SU-DHL-6 (cell line): ENCODE measurements at regions not wholly inside any gene's neighbourhood (a gene's known extent, or its start where the extent isn't known, plus 50 kb on each side); places are given as distances from the start of the nearest gene placed in this dataset.

ENCODE experiments used
- H2AFZ ChIP-seq: fragments of 200-600 bp; sonication (generic); 2 replicates; pipeline ENCODE4 v1.6.1; 2014; ENCODE audit warnings: low read depth, mild to moderate bottlenecking, moderate library complexity, mixed read lengths, antibody characterized with exemption, low read length; ENCODE audit not compliant: severe bottlenecking
- H3F3A ChIP-seq: fragments of 200-600 bp; shearing (Covaris generic); 2 replicates; pipeline ENCODE4 v1.6.0; 2016; ENCODE audit warnings: antibody characterized with exemption, mild to moderate bottlenecking; ENCODE audit not compliant: insufficient read depth
- H3K27ac ChIP-seq: fragments of 200-600 bp; sonication (generic); 2 replicates; pipeline ENCODE4 v1.5.1; 2016; ENCODE audit warnings: low read depth, mild to moderate bottlenecking, low read length, moderate library complexity, mixed read lengths
- H3K27me3 ChIP-seq: fragments of 200-600 bp; sonication (generic), shearing (Covaris generic); 2 replicates; pipeline ENCODE4 v1.6.0; 2014; ENCODE audit warnings: mild to moderate bottlenecking, low read length
- H3K36me3 ChIP-seq: fragments of 200-600 bp; sonication (generic); 2 replicates; pipeline ENCODE4 v1.6.1; 2014; ENCODE audit warnings: mild to moderate bottlenecking, low read length, mixed read lengths
- H3K4me2 ChIP-seq: fragments of 300-600, 200-600 bp; shearing (Covaris generic), sonication (generic); 2 replicates; pipeline ENCODE4 v1.6.0; 2014; ENCODE audit warnings: low read length, low read depth, mild to moderate bottlenecking; ENCODE audit not compliant: poor library complexity, severe bottlenecking
- H3K4me3 ChIP-seq: fragments of 200-600 bp; sonication (generic); 2 replicates; pipeline ENCODE4 v1.5.1; 2014; ENCODE audit warnings: antibody characterized with exemption, low read length, mild to moderate bottlenecking, mixed read lengths; ENCODE audit not compliant: insufficient read depth, poor library complexity, severe bottlenecking
- H3K79me2 ChIP-seq: fragments of 200-600 bp; sonication (generic); 2 replicates; pipeline ENCODE4 v1.6.1; 2014; ENCODE audit warnings: mild to moderate bottlenecking, low read length, moderate library complexity; ENCODE audit not compliant: insufficient read depth
- H3K9ac ChIP-seq: fragments of 200-600 bp; sonication (generic); 2 replicates; pipeline ENCODE4 v1.7.0; 2014; ENCODE audit warnings: mild to moderate bottlenecking, low read length
- H3K9me2 ChIP-seq: fragments of 200-600 bp; sonication (generic); replicated peaks from 2 replicates; pipeline ENCODE4 v1.6.1; 2014; ENCODE audit warnings: low read length; ENCODE audit not compliant: insufficient read depth
- H3K9me3 ChIP-seq: fragments of 200-600 bp; sonication (generic); 2 replicates; pipeline ENCODE4 v1.6.1; 2014; ENCODE audit warnings: low read length, mixed read lengths; ENCODE audit not compliant: insufficient read depth
- H4K20me1 ChIP-seq: fragments of 200-600 bp; sonication (generic); 2 replicates; pipeline ENCODE4 v1.6.1; 2014; ENCODE audit warnings: low read depth, mild to moderate bottlenecking, antibody characterized with exemption, low read length, moderate library complexity, mixed read lengths
- CTCF ChIP-seq: fragments of 200-600 bp; sonication (generic); IDR thresholded peaks from one replicate; pipeline ENCODE4 v1.5.1; 2017; ENCODE audit warnings: antibody characterized with exemption, mild to moderate bottlenecking, low read length, moderate library complexity; ENCODE audit not compliant: insufficient read depth, poor library complexity, severe bottlenecking
- EZH2phosphoT487 ChIP-seq: fragments of 200-600 bp; sonication (generic), shearing (Covaris generic); conservative IDR thresholded peaks from 2 replicates; pipeline ENCODE4 v1.6.1; 2018; ENCODE audit warnings: mild to moderate bottlenecking, antibody characterized with exemption, low read length, moderate library complexity, mixed read lengths

DNA sequence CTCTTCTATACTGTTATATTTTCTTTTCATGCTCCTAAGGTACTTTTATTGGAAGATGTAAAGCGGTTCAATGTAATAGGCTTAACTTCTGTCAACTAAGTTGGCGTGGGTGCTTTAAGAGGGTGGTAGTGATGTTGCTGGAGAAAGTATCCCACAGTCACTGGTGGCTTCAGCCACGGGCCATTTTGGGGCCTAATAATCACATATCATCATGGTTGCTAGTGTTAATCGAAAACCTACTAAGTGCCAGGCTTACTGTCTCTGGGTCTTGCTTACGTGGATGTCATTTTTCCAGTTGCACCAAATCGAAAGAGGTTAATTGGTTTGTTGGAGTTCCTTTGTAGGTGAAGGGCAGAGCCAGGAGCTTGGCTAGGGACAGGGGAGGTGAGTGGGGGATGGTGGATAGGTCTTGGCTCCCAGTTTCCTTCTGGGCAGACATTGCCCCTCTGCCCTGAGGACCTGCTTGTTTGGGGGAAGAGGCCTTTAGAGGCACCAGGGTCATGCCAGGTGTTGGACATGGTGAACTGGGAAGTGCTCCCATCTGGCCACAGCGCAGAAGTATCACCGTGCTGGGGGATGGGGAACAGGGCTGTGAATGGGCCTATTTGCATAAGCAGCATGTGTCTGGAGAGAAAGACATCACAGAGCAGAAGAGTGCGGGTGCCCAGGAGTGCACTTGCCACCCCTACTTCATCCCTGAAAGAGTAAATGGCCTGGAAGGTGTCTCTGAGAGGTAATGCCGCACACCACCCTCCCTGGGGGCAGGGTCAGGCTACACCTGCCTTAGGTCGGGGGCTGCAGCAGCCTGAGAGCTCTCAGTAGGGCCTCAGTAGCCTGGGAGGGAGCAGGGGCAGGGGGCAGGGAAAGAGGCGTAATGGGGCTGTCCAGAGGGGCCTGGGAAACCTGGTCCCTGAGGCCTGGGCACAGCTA lies 62.4 kb upstream of the POLG start:
- H3F3A ChIP-seq: no peaks in the 10 kb centered on the region
- H3K36me3 ChIP-seq: no peaks in the 10 kb centered on the region
- H3K9ac ChIP-seq: no peak overlapping the region
- no peaks in the 10 kb centered on the region for H4K20me1 ChIP-seq
- H2AFZ ChIP-seq: no peak overlapping the region
- no peak overlapping the region for H3K4me2 ChIP-seq
- no peaks in the 10 kb centered on the region for H3K79me2 ChIP-seq
- TF ChIP-seq CTCF (no peak), EZH2phosphoT487 (no peak)
- no peak overlapping the region for H3K4me3 ChIP-seq
- H3K9me2 ChIP-seq: no peaks in the 10 kb centered on the region
- H3K27ac ChIP-seq: no peak overlapping the region
- no peaks in the 10 kb centered on the region for H3K27me3 ChIP-seq
- H3K9me3 ChIP-seq: no peaks in the 10 kb centered on the region

DNA sequence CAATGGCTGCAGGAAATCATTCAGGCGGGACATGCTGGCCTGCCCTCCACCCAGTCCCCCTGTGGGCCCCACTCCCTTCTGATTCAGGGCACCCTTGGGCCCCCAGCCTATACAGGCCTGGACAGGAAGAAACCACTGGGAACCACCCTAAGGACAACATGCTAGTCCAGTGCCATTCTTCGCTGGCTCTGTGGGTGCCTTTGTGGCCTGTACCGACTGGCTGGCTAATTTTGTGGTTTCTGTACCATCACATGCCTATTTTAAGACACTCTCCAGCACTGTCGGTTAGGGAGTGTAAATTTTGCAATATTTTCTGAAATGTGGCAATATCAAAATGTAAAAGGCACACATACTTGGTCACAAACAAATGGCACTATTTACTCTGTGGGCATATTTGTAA lies 61.4 kb upstream of the POLG start:
- H3K4me3 ChIP-seq: no peak overlapping the region
- H3K27me3 ChIP-seq: no peaks in the 10 kb centered on the region
- H2AFZ ChIP-seq: no peak overlapping the region
- H4K20me1 ChIP-seq: no peaks in the 10 kb centered on the region
- no peaks in the 10 kb centered on the region for H3F3A ChIP-seq
- no peaks in the 10 kb centered on the region for H3K79me2 ChIP-seq
- no peaks in the 10 kb centered on the region for H3K9me3 ChIP-seq
- H3K9me2 ChIP-seq: no peaks in the 10 kb centered on the region
- no peak overlapping the region for H3K27ac ChIP-seq
- no peaks in the 10 kb centered on the region for H3K36me3 ChIP-seq
- TF ChIP-seq CTCF (no peak), EZH2phosphoT487 (no peak)
- no peak overlapping the region for H3K9ac ChIP-seq
- H3K4me2 ChIP-seq: no peak overlapping the region

DNA sequence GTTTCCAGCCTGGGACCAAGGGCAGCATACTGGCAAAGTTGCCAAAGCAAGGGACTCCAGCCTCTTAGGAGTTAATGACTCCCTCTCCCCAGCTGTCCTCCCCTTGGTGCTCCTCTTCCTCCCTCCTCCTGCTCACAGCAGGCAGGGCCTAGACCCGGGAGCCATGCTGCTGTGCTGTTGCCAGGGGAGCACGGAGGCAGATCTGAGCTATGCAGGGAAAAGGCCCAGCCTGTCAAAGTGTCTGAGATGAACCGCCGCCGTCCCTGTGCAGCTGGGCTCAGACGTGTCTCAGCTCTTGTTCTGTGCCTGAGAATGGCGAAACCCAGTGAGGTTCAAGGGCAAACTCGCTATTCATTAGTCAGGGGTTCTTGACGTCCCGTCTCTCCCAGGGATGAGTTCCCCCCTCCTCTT lies 60.8 kb upstream of the POLG start:
- H3K79me2 ChIP-seq: no peaks in the 10 kb centered on the region
- H3K27ac ChIP-seq: no peak overlapping the region
- H3K27me3 ChIP-seq: no peaks in the 10 kb centered on the region
- H3K9me2 ChIP-seq: no peaks in the 10 kb centered on the region
- no peak overlapping the region for H3K4me3 ChIP-seq
- no peaks in the 10 kb centered on the region for H3K9me3 ChIP-seq
- H3K36me3 ChIP-seq: no peaks in the 10 kb centered on the region
- no peak for TF ChIP-seq EZH2phosphoT487
- TF ChIP-seq CTCF: no peak
- H4K20me1 ChIP-seq: no peaks in the 10 kb centered on the region
- H3F3A ChIP-seq: no peaks in the 10 kb centered on the region
- H3K4me2 ChIP-seq: no peak overlapping the region
- H2AFZ ChIP-seq: no peak overlapping the region
- H3K9ac ChIP-seq: no peak overlapping the region
